HEK293 (cell line): ENCODE measurements at regions not wholly inside any gene's neighbourhood (a gene's known extent, or its start where the extent isn't known, plus 50 kb on each side); places are given as distances from the start of the nearest gene placed in this dataset.
A peak's percentile ranks its signal among the peaks of the same experiment; 100 is the strongest.

ENCODE experiments used
- CTCF ChIA-PET: fragments of 350-600 bp; formaldehyde crosslinking; extraction: SDS; loops from one replicate; lab custom pipeline; 2021; ENCODE audit warnings: antibody characterized with exemption; lab: Yijun Ruan, JAX
- POLR2A ChIA-PET: fragments of 300-600 bp; formaldehyde crosslinking; extraction: SDS; loops from one replicate; lab custom pipeline; 2020; ENCODE audit warnings: antibody characterized with exemption, inconsistent platforms; lab: Yijun Ruan, JAX
- H3K27ac ChIP-seq: fragments of 200-500 bp; sonication (Bioruptor generic); 2 replicates; pipeline ENCODE4 v1.5.1; 2014; ENCODE audit warnings: low read depth, low read length, control low read depth, inconsistent platforms; ENCODE audit errors: extremely low read depth
- H3K36me3 ChIP-seq, 2 experiments: fragments of 200-500 bp in 1 of 2; sonication (Bioruptor generic) in 1 of 2; 1 replicate in 1 of 2; 2 replicates in 1 of 2; pipeline ENCODE4 v1.5.1; 2014 to 2017; ENCODE audit warnings: inconsistent platforms in 2 of 2, low read length in 2 of 2; ENCODE audit not compliant: control insufficient read depth in 2 of 2, insufficient read depth in 1 of 2
- H3K4me1 ChIP-seq: fragments of 200-500 bp; sonication (Bioruptor generic); 2 replicates; pipeline ENCODE4 v1.5.1; 2014; ENCODE audit warnings: mild to moderate bottlenecking, low read length, inconsistent platforms; ENCODE audit not compliant: control insufficient read depth, insufficient read depth
- H3K4me3 ChIP-seq: 2 replicates; pipeline ENCODE4 v1.5.1; 2011; ENCODE audit warnings: low read depth, mild to moderate bottlenecking, control low read depth, low read length, moderate library complexity
- H3K9me3 ChIP-seq: fragments of 200-500 bp; sonication (Bioruptor generic); 2 replicates; pipeline ENCODE4 v1.5.1; 2014; ENCODE audit warnings: low read depth, low read length, inconsistent platforms; ENCODE audit not compliant: control insufficient read depth, insufficient read depth
- KLF10 ChIP-seq: fragments of 450-650 bp; IDR thresholded peaks from 2 replicates; pipeline ENCODE4 v1.5.1; 2018; ENCODE audit warnings: missing biosample characterization, mild to moderate bottlenecking, missing genetic modification characterization
- KLF16 ChIP-seq: fragments of 450-650 bp; formaldehyde crosslinking; IDR thresholded peaks from 2 replicates; pipeline ENCODE4 v1.5.1; 2017; ENCODE audit warnings: missing biosample characterization, missing genetic modification characterization
- KLF17 ChIP-seq: fragments of 450-650 bp; formaldehyde crosslinking; IDR thresholded peaks from 2 replicates; pipeline ENCODE4 v1.5.1; 2016; ENCODE audit warnings: missing biosample characterization, missing genetic modification characterization
- PATZ1 ChIP-seq: fragments of 450-650 bp; formaldehyde crosslinking; IDR thresholded peaks from 2 replicates; pipeline ENCODE4 v1.5.1; 2016; ENCODE audit warnings: missing biosample characterization, missing genetic modification characterization
- PRDM1 ChIP-seq: fragments of 450-650 bp; formaldehyde crosslinking; IDR thresholded peaks from 2 replicates; pipeline ENCODE4; 2016; ENCODE audit warnings: missing biosample characterization, missing genetic modification characterization
- REST ChIP-seq: fragments of 450-650 bp; formaldehyde crosslinking; IDR thresholded peaks from 2 replicates; pipeline ENCODE4 v1.5.1; 2016; ENCODE audit warnings: missing biosample characterization, missing genetic modification characterization
- SCRT2 ChIP-seq: fragments of 450-650 bp; formaldehyde crosslinking; IDR thresholded peaks from 2 replicates; pipeline ENCODE4 v1.5.1; 2016; ENCODE audit warnings: missing biosample characterization, missing genetic modification characterization
- SETDB1 ChIP-seq: IDR thresholded peaks from one replicate; pipeline ENCODE4 v1.6.1; 2017; ENCODE audit warnings: mild to moderate bottlenecking, low read length, moderate library complexity, mixed read lengths; ENCODE audit not compliant: insufficient read length
- ZEB2 ChIP-seq: fragments of 450-650 bp; formaldehyde crosslinking; IDR thresholded peaks from 2 replicates; pipeline ENCODE4 v1.5.1; 2016; ENCODE audit warnings: missing biosample characterization, missing genetic modification characterization
- ZNF132 ChIP-seq: fragments of 450-650 bp; formaldehyde crosslinking; IDR thresholded peaks from 2 replicates; pipeline ENCODE4 v1.5.1; 2017; ENCODE audit warnings: missing biosample characterization, missing genetic modification characterization, borderline replicate concordance
- ZNF16 ChIP-seq: fragments of 450-650 bp; formaldehyde crosslinking; IDR thresholded peaks from 2 replicates; pipeline ENCODE4 v1.5.1; 2016; ENCODE audit warnings: low read depth, missing biosample characterization, missing genetic modification characterization
- ZNF214 ChIP-seq: fragments of 450-650 bp; formaldehyde crosslinking; IDR thresholded peaks from 2 replicates; pipeline ENCODE4 v1.5.1; 2017; ENCODE audit warnings: missing biosample characterization, mild to moderate bottlenecking, missing genetic modification characterization, borderline replicate concordance
- ZNF324 ChIP-seq: fragments of 450-650 bp; formaldehyde crosslinking; IDR thresholded peaks from 2 replicates; pipeline ENCODE4 v1.5.1; 2016; ENCODE audit warnings: missing biosample characterization, missing genetic modification characterization
- ZNF423 ChIP-seq: fragments of 450-650 bp; formaldehyde crosslinking; IDR thresholded peaks from 2 replicates; pipeline ENCODE4 v1.5.1; 2016; ENCODE audit warnings: missing biosample characterization, missing genetic modification characterization
- ZNF548 ChIP-seq: fragments of 450-650 bp; formaldehyde crosslinking; IDR thresholded peaks from 2 replicates; pipeline ENCODE4 v1.5.1; 2016; ENCODE audit warnings: missing biosample characterization, missing genetic modification characterization
- ZNF580 ChIP-seq: fragments of 450-650 bp; formaldehyde crosslinking; IDR thresholded peaks from 2 replicates; pipeline ENCODE4 v1.5.1; 2016; ENCODE audit warnings: missing biosample characterization, missing genetic modification characterization
- ZNF621 ChIP-seq: fragments of 450-650 bp; formaldehyde crosslinking; IDR thresholded peaks from 2 replicates; pipeline ENCODE4 v1.5.1; 2017; ENCODE audit warnings: missing biosample characterization, missing genetic modification characterization
- ZNF639 ChIP-seq: fragments of 450-650 bp; formaldehyde crosslinking; IDR thresholded peaks from 2 replicates; pipeline ENCODE4 v1.5.1; 2016; ENCODE audit warnings: missing biosample characterization, missing genetic modification characterization
- ZNF658 ChIP-seq: fragments of 450-650 bp; formaldehyde crosslinking; IDR thresholded peaks from 2 replicates; pipeline ENCODE4; 2016; ENCODE audit warnings: missing biosample characterization, missing genetic modification characterization

GRCh38 chr1:224496826-224497225, 62.2 kb upstream of the WDR26 start (continued):
- TF ChIP-seq ZNF639 (tag by site-specific recombination), result peak; percentile 29; the same call in 1 of the 2 replicates
- TF ChIP-seq ZNF324 (tag by site-specific recombination), result 0 out of 2 replicates have a peak, but pooled peaks have one; percentile 70
- no peak for TF ChIP-seq ZNF16 (tag by site-specific recombination)
- peak; percentile 65 for TF ChIP-seq SETDB1
- TF ChIP-seq ZNF423 (tag by site-specific recombination), result no peak
- peak; percentile 92 for TF ChIP-seq ZNF580 (tag by site-specific recombination)

- Histone ChIP-seq H3K27ac (no peak overlapping the region), H3K36me3 (no peaks in the 10 kb centered on the region), H3K4me1 (peaks cover 13% of the 10 kb centered on the region), H3K4me3 (no peak overlapping the region), H3K9me3 (no peaks in the 10 kb centered on the region)
- TF ChIP-seq ZNF658 (tag by site-specific recombination) (no peak), KLF10 (no peak), ZNF548 (peak; percentile 56; the same call in 1 of the 2 replicates)
- ChIA-PET POLR2A (interaction anchor here (0.5 to 1.5 kb wide), 4 partner anchors 63 to 1539 kb away, joined by 3 to 8 read pairs (median 3); partner anchors contain the start of gene WDR26), CTCF (interaction anchor here (0.6 to 3.9 kb wide), 9 partner anchors 8 to 425 kb away, joined by 3 to 23 read pairs (median 6); no protein-coding TSS in a partner anchor)
These were observed 63.3 kb upstream of the WDR26 start for GRCh38 chr1:224497714-224498573.

GRCh38 chr1:224498574-224499170, 64.1 kb upstream of the WDR26 start:
- TF ChIP-seq SCRT2 (no peak), PRDM1 (tag by site-specific recombination) (0 out of 2 replicates have a peak, but pooled peaks have one; percentile 7)
- TF ChIP-seq, all 188 proteins: peak for 1
- Histone ChIP-seq H3K4me1 (peaks cover 17% of the 10 kb centered on the region), H3K27ac (no peak overlapping the region), H3K9me3 (no peaks in the 10 kb centered on the region), H3K36me3 (no peaks in the 10 kb centered on the region), H3K4me3 (no peak overlapping the region)
- ChIA-PET CTCF (interaction anchor here (0.8 to 3.9 kb wide), 6 partner anchors 9 to 424 kb away, joined by 4 to 23 read pairs (median 6); no protein-coding TSS in a partner anchor), POLR2A (interaction anchor here (0.5 to 1.5 kb wide), 3 partner anchors 64 to 1538 kb away, joined by 3 to 8 read pairs (median 3); partner anchors contain the start of gene WDR26)

GRCh38 chr1:224499204-224499603, 64.6 kb upstream of the WDR26 start:
- CTCF ChIA-PET, result interaction anchor here (1.8 to 3.9 kb wide), 3 partner anchors 14 to 424 kb away, joined by 6 to 23 read pairs (median 9); no protein-coding TSS in a partner anchor
- POLR2A ChIA-PET, result interaction anchor here (1.0 to 1.5 kb wide), 2 partner anchors 65 to 362 kb away, joined by 3 to 8 read pairs; partner anchors contain the start of gene WDR26
- H3K36me3 ChIP-seq, result no peaks in the 10 kb centered on the region
- H3K4me3 ChIP-seq, result no peak overlapping the region
- peaks cover 22% of the 10 kb centered on the region for H3K4me1 ChIP-seq
- no peak overlapping the region for H3K27ac ChIP-seq
- no peaks in the 10 kb centered on the region for H3K9me3 ChIP-seq
- TF ChIP-seq ZNF132, result no peak
- no peak for TF ChIP-seq REST
- no peak for TF ChIP-seq KLF16
- no peak for TF ChIP-seq KLF17 (tag by site-specific recombination)
- no peak for TF ChIP-seq ZNF214 (tag by site-specific recombination)
- TF ChIP-seq PATZ1 (tag by site-specific recombination), result no peak
- no peak for TF ChIP-seq ZEB2
- no peak for TF ChIP-seq ZNF621 (tag by site-specific recombination)
